K562 (cell line): ENCODE measurements at regions not wholly inside any gene's neighbourhood (a gene's known extent, or its start where the extent isn't known, plus 50 kb on each side); places are given as distances from the start of the nearest gene placed in this dataset.

Experiments used
- CBX2 ChIP-seq: fragments of 200-600 bp; sonication (generic); IDR thresholded peaks from one replicate; pipeline ENCODE4 v1.6.1; 2012; ENCODE audit warnings: mild to moderate bottlenecking, low read length, inconsistent platforms; ENCODE audit not compliant: insufficient read depth, poor library complexity, severe bottlenecking
- CTCF ChIP-seq, 3 experiments: IDR thresholded peaks in 2 of 3; conservative IDR thresholded peaks in 1 of 3; 2 replicates each; pipeline ENCODE4 v1.5.1; 2011 to 2012; ENCODE audit warnings: low read length in 3 of 3, mild to moderate bottlenecking in 3 of 3, control low read depth in 2 of 3, improper control_type of control experiment in 1 of 3, inconsistent platforms in 1 of 3, low read depth in 1 of 3, mixed read lengths in 1 of 3, moderate library complexity in 1 of 3; ENCODE audit not compliant: insufficient read depth in 2 of 3
- DPF2 ChIP-seq: fragments of 450-650 bp; IDR thresholded peaks from 2 replicates; pipeline ENCODE4 v1.6.1; 2016
- EHMT2 ChIP-seq: fragments of 450-650 bp; IDR thresholded peaks from 2 replicates; pipeline ENCODE4 v1.6.1; 2018; ENCODE audit warnings: antibody characterized with exemption
- EZH2 ChIP-seq: IDR thresholded peaks from 2 replicates; pipeline ENCODE4 v1.6.1; 2012; ENCODE audit warnings: low read depth, mild to moderate bottlenecking, inconsistent platforms, low read length, borderline replicate concordance
- KDM5B ChIP-seq: fragments of 200-600 bp; sonication (generic); IDR thresholded peaks from 2 replicates; pipeline ENCODE4 v1.6.1; 2012; ENCODE audit warnings: low read depth, mild to moderate bottlenecking, moderate library complexity, low read length, control low read depth, inconsistent platforms; ENCODE audit not compliant: insufficient replicate concordance
- POLR2A ChIP-seq: fragments of 450-650 bp; conservative IDR thresholded peaks from 2 replicates; pipeline ENCODE4 v1.6.1; 2016
- TEAD4 ChIP-seq, 2 experiments: sonication (generic) in 1 of 2; formaldehyde crosslinking in 1 of 2; IDR thresholded peaks; 2 replicates each; pipeline versions ENCODE4 v1.6.1 to v1.8.0; 2012 to 2022; ENCODE audit warnings: borderline replicate concordance in 1 of 2, inconsistent platforms in 1 of 2, low read length in 1 of 2, mild to moderate bottlenecking in 1 of 2, missing genetic modification reagents in 1 of 2
- ZNF586 ChIP-seq: fragments of 450-650 bp; formaldehyde crosslinking; conservative IDR thresholded peaks from 2 replicates; pipeline ENCODE4 v1.4.0; 2020; ENCODE audit warnings: mild to moderate bottlenecking, moderate library complexity
- ZNF639 ChIP-seq, 2 experiments: fragments of 200-800 bp in 1 of 2; sonication (Bioruptor generic) in 1 of 2; sonication (generic) in 1 of 2; formaldehyde crosslinking in 1 of 2; IDR thresholded peaks in 1 of 2; conservative IDR thresholded peaks in 1 of 2; 2 replicates each; pipeline versions ENCODE4 v1.5.0 to v1.6.1; 2016 to 2020; ENCODE audit warnings: missing compliant biosample characterization in 1 of 2, missing genetic modification characterization in 1 of 2, missing genetic modification reagents in 1 of 2
- ZNF780A ChIP-seq: fragments of 250-450 bp; sonication (Bioruptor Pico); IDR thresholded peaks from 2 replicates; pipeline ENCODE4 v1.5.0; 2021; ENCODE audit warnings: mild to moderate bottlenecking
- TF ChIP-seq, protein P1 (sequence below): sonication (generic); formaldehyde crosslinking; IDR thresholded peaks from 2 replicates; pipeline ENCODE4 v1.8.0; 2022; ENCODE audit warnings: mild to moderate bottlenecking, missing genetic modification reagents
- TF ChIP-seq, protein P2 (sequence below): sonication (generic); formaldehyde crosslinking; IDR thresholded peaks from 2 replicates; pipeline ENCODE4 v1.8.1; 2023; ENCODE audit warnings: mild to moderate bottlenecking, missing genetic modification reagents
- TF ChIP-seq, protein P3 (sequence below), 2 experiments: fragments of 450-650 bp; formaldehyde crosslinking in 1 of 2; IDR thresholded peaks; 2 replicates each; pipeline versions ENCODE4 v1.4.0 to v1.6.1; 2014 to 2020; ENCODE audit warnings: mild to moderate bottlenecking in 2 of 2, borderline replicate concordance in 1 of 2, low read depth in 1 of 2

GRCh38 chr12:93108985-93109384 lies 179.9 kb upstream of the EEA1 start:
- TF ChIP-seq ZNF639 (CRISPR knock-in tag; conservative IDR thresholded peaks at IDR 0.05 in 1 of 2, IDR thresholded peaks at IDR 0.05 in 1 of 2): no peak
- TF ChIP-seq TEAD4 (IDR thresholded peaks at IDR 0.05; ENCODE audit: low read length): no peak
- no peak for TF ChIP-seq TEAD4 (CRISPR knock-in tag; IDR thresholded peaks at IDR 0.05; ENCODE audit: borderline replicate concordance)
- TF ChIP-seq, protein P1, sequence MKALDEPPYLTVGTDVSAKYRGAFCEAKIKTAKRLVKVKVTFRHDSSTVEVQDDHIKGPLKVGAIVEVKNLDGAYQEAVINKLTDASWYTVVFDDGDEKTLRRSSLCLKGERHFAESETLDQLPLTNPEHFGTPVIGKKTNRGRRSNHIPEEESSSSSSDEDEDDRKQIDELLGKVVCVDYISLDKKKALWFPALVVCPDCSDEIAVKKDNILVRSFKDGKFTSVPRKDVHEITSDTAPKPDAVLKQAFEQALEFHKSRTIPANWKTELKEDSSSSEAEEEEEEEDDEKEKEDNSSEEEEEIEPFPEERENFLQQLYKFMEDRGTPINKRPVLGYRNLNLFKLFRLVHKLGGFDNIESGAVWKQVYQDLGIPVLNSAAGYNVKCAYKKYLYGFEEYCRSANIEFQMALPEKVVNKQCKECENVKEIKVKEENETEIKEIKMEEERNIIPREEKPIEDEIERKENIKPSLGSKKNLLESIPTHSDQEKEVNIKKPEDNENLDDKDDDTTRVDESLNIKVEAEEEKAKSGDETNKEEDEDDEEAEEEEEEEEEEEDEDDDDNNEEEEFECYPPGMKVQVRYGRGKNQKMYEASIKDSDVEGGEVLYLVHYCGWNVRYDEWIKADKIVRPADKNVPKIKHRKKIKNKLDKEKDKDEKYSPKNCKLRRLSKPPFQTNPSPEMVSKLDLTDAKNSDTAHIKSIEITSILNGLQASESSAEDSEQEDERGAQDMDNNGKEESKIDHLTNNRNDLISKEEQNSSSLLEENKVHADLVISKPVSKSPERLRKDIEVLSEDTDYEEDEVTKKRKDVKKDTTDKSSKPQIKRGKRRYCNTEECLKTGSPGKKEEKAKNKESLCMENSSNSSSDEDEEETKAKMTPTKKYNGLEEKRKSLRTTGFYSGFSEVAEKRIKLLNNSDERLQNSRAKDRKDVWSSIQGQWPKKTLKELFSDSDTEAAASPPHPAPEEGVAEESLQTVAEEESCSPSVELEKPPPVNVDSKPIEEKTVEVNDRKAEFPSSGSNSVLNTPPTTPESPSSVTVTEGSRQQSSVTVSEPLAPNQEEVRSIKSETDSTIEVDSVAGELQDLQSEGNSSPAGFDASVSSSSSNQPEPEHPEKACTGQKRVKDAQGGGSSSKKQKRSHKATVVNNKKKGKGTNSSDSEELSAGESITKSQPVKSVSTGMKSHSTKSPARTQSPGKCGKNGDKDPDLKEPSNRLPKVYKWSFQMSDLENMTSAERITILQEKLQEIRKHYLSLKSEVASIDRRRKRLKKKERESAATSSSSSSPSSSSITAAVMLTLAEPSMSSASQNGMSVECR: no peak
- TF ChIP-seq ZNF780A (CRISPR knock-in tag): no peak
- no peak for TF ChIP-seq KDM5B
- TF ChIP-seq ZNF586 (CRISPR knock-in tag): no peak
- TF ChIP-seq EZH2: no peak
- TF ChIP-seq CTCF (IDR thresholded peaks at IDR 0.05 in 2 of 3, conservative IDR thresholded peaks at IDR 0.05 in 1 of 3; ENCODE audit: insufficient read depth in 2 of 3, low read depth in 1 of 3, low read length in 3 of 3): no peak
- TF ChIP-seq EHMT2: no peak
- no peak for TF ChIP-seq POLR2A
- TF ChIP-seq DPF2: no peak
- TF ChIP-seq CBX2: no peak
- TF ChIP-seq, protein P2, sequence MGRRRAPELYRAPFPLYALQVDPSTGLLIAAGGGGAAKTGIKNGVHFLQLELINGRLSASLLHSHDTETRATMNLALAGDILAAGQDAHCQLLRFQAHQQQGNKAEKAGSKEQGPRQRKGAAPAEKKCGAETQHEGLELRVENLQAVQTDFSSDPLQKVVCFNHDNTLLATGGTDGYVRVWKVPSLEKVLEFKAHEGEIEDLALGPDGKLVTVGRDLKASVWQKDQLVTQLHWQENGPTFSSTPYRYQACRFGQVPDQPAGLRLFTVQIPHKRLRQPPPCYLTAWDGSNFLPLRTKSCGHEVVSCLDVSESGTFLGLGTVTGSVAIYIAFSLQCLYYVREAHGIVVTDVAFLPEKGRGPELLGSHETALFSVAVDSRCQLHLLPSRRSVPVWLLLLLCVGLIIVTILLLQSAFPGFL (CRISPR knock-in tag): no peak
- TF ChIP-seq, protein P3, sequence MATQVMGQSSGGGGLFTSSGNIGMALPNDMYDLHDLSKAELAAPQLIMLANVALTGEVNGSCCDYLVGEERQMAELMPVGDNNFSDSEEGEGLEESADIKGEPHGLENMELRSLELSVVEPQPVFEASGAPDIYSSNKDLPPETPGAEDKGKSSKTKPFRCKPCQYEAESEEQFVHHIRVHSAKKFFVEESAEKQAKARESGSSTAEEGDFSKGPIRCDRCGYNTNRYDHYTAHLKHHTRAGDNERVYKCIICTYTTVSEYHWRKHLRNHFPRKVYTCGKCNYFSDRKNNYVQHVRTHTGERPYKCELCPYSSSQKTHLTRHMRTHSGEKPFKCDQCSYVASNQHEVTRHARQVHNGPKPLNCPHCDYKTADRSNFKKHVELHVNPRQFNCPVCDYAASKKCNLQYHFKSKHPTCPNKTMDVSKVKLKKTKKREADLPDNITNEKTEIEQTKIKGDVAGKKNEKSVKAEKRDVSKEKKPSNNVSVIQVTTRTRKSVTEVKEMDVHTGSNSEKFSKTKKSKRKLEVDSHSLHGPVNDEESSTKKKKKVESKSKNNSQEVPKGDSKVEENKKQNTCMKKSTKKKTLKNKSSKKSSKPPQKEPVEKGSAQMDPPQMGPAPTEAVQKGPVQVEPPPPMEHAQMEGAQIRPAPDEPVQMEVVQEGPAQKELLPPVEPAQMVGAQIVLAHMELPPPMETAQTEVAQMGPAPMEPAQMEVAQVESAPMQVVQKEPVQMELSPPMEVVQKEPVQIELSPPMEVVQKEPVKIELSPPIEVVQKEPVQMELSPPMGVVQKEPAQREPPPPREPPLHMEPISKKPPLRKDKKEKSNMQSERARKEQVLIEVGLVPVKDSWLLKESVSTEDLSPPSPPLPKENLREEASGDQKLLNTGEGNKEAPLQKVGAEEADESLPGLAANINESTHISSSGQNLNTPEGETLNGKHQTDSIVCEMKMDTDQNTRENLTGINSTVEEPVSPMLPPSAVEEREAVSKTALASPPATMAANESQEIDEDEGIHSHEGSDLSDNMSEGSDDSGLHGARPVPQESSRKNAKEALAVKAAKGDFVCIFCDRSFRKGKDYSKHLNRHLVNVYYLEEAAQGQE (IDR thresholded peaks at IDR 0.05; ENCODE audit: borderline replicate concordance): no peak
- TF ChIP-seq, protein P3 (CRISPR knock-in tag; IDR thresholded peaks at IDR 0.05; ENCODE audit: low read depth): no peak
